OCI-LY3 (cell line): ENCODE measurements at regions not wholly inside any gene's neighbourhood (a gene's known extent, or its start where the extent isn't known, plus 50 kb on each side); places are given as distances from the start of the nearest gene placed in this dataset.

Source experiments
- H2AFZ ChIP-seq: fragments of 200-600, 300-600 bp; shearing (Covaris generic); 2 replicates; pipeline ENCODE4 v1.6.0; 2014; ENCODE audit warnings: antibody characterized with exemption, low read depth, low read length
- H3K27ac ChIP-seq: fragments of 200-600, 300-600 bp; sonication (generic); 2 replicates; pipeline ENCODE4 v1.5.1; 2014; ENCODE audit warnings: mild to moderate bottlenecking, low read length, moderate library complexity, mixed read lengths
- H3K27me3 ChIP-seq: fragments of 200-600, 300-600 bp; sonication (generic); 2 replicates; pipeline ENCODE4 v1.6.1; 2014; ENCODE audit warnings: low read depth, low read length, mixed read lengths
- H3K36me3 ChIP-seq: fragments of 200-600, 300-600 bp; sonication (generic); replicated peaks from 2 replicates; pipeline ENCODE3; 2014; ENCODE audit warnings: low read depth, low read length, mixed read lengths
- H3K4me1 ChIP-seq: fragments of 300-600, 200-600 bp; sonication (generic); 2 replicates; pipeline ENCODE4 v1.6.1; 2014; ENCODE audit warnings: low read length, mixed read lengths
- H3K4me2 ChIP-seq: fragments of 200-600, 300-600 bp; sonication (generic); 2 replicates; pipeline ENCODE4 v1.6.1; 2014; ENCODE audit warnings: low read length, mixed read lengths
- H3K4me3 ChIP-seq: fragments of 300-600, 200-600 bp; sonication (generic); 2 replicates; pipeline ENCODE4 v1.5.1; 2014; ENCODE audit warnings: antibody characterized with exemption, mild to moderate bottlenecking, low read length, moderate library complexity
- H3K79me2 ChIP-seq: fragments of 300-600, 200-600 bp; shearing (Covaris generic); 2 replicates; pipeline ENCODE4 v1.6.1; 2014; ENCODE audit warnings: mild to moderate bottlenecking, low read length, mixed read lengths
- H3K9ac ChIP-seq: fragments of 300-600, 200-600 bp; shearing (Covaris generic); 2 replicates; pipeline ENCODE4 v1.6.0; 2014; ENCODE audit warnings: mild to moderate bottlenecking, low read length, moderate library complexity
- H3K9me3 ChIP-seq: fragments of 200-600, 300-600 bp; shearing (Covaris generic); 2 replicates; pipeline ENCODE4 v1.6.1; 2014; ENCODE audit warnings: low read length, mixed read lengths; ENCODE audit not compliant: insufficient read depth
- H4K20me1 ChIP-seq: fragments of 200-600, 300-600 bp; sonication (generic); 2 replicates; pipeline ENCODE4 v1.6.1; 2016; ENCODE audit warnings: low read length, mixed read lengths; ENCODE audit not compliant: insufficient read depth
- EZH2phosphoT487 ChIP-seq: fragments of 200-600 bp; shearing (Covaris generic); IDR thresholded peaks from 2 replicates; pipeline ENCODE4 v1.6.1; 2018; ENCODE audit warnings: antibody characterized with exemption, mixed run types, low read depth
- TF ChIP-seq, protein P1 (sequence below): fragments of 200-600, 300-600 bp; sonication (generic); IDR thresholded peaks from 2 replicates; pipeline ENCODE4 v1.5.1; 2014; ENCODE audit warnings: antibody characterized with exemption, low read length, low read depth

DNA sequence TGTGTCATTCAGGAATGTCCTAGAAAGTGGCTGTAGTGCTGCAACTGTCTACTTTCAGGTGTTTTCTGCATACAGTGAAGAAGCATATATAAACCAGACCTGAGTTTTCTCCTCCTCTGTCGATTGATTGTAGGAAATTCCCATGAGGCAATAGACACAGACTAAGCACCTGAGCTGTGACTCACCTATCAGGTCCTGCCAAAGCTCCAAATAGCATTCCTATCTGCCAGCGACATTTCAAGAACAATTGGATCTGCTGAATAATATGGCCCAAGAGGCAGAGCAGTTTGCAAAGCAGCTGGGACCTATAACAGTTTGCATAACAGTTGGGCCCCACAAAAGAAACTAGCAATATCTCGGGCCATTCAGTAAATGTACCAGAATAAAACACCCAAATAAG, 360.4 kb downstream of the HAO1 start:
- H3K27ac ChIP-seq: no peak overlapping the region
- no peaks in the 10 kb centered on the region for H3K36me3 ChIP-seq
- no peaks in the 10 kb centered on the region for H3K9me3 ChIP-seq
- no peaks in the 10 kb centered on the region for H3K27me3 ChIP-seq
- no peak overlapping the region for H2AFZ ChIP-seq
- no peaks in the 10 kb centered on the region for H3K4me1 ChIP-seq
- H3K4me2 ChIP-seq: no peak overlapping the region
- H3K4me3 ChIP-seq: no peak overlapping the region
- H3K79me2 ChIP-seq: no peaks in the 10 kb centered on the region
- TF ChIP-seq, protein P1, sequence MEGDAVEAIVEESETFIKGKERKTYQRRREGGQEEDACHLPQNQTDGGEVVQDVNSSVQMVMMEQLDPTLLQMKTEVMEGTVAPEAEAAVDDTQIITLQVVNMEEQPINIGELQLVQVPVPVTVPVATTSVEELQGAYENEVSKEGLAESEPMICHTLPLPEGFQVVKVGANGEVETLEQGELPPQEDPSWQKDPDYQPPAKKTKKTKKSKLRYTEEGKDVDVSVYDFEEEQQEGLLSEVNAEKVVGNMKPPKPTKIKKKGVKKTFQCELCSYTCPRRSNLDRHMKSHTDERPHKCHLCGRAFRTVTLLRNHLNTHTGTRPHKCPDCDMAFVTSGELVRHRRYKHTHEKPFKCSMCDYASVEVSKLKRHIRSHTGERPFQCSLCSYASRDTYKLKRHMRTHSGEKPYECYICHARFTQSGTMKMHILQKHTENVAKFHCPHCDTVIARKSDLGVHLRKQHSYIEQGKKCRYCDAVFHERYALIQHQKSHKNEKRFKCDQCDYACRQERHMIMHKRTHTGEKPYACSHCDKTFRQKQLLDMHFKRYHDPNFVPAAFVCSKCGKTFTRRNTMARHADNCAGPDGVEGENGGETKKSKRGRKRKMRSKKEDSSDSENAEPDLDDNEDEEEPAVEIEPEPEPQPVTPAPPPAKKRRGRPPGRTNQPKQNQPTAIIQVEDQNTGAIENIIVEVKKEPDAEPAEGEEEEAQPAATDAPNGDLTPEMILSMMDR: no peak
- no peak for TF ChIP-seq EZH2phosphoT487
- H3K9ac ChIP-seq: no peak overlapping the region
- no peaks in the 10 kb centered on the region for H4K20me1 ChIP-seq

DNA sequence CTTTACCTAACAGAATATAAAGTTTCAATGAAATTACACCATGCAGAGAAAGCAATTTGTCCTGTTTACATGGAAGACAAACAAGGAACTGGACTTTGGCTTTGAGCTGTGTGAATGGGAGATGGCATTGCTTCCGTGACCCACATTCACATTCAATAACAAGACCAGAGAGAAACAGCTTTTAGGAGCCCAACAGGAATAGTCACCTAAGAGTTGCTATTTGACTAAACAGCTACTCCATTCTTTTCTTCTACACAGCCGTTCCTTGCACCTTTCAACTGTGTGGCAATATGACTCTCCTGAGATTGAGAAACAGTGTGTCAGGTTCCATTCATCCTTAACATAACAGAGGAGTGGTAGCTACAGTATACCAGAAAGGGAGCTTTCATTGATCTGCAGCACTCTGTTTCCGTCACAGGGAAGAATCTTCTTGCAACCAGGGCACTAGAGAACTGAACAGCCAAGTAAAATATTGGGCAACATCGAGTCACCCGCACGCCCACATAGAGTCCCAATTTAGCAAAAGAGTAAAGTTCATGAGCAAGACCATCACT, 355.1 kb downstream of the HAO1 start:
- Histone ChIP-seq H3K4me2 (no peak overlapping the region), H3K79me2 (no peaks in the 10 kb centered on the region), H3K36me3 (no peaks in the 10 kb centered on the region), H3K9ac (no peak overlapping the region), H3K4me1 (no peaks in the 10 kb centered on the region), H3K9me3 (no peaks in the 10 kb centered on the region), H3K27me3 (no peaks in the 10 kb centered on the region), H3K27ac (no peak overlapping the region), H4K20me1 (no peaks in the 10 kb centered on the region), H3K4me3 (no peak overlapping the region), H2AFZ (no peak overlapping the region)
- no peak for TF ChIP-seq EZH2phosphoT487
- TF ChIP-seq, protein P1: no peak

DNA sequence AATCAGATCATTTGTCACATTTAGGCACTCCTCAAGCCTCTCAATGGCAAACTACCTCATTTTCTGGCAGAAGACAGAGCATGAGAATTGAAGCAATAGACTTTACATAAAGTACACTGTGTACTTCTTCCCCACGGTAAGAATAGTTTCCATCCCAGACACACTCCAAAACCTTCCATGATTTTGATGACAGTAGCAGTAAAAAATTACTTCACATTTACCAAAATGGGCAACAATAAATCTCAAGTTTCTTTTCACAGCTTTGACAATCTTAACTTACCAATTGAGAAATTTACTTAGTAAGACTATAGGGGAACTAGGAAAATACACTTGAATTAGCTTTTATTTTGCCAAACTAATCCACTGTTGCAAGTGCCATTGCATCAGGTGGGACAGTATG, 353.8 kb downstream of the HAO1 start:
- TF ChIP-seq, protein P1: no peak
- TF ChIP-seq EZH2phosphoT487: no peak

DNA sequence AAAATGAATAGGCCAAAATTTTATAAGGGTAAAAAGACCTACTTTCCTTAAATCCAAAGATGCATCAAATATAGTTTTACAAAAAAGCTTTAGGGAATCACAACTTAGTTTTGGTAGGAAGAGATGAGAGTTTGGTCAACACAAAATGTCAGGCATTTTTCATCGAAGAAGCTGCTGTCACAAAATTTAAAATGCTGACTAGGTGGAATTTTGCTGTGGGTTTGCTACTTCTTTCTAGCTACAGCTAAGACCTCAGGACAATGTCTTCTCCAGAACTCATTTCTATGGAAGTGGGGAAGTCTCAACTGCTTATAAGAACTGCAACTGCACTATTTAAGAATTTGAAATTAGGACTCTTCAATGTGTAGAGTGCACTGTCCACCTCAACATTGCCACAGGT, 351.1 kb downstream of the HAO1 start:
- Histone ChIP-seq H3K4me1 (no peaks in the 10 kb centered on the region), H3K36me3 (no peaks in the 10 kb centered on the region), H3K4me3 (no peak overlapping the region), H3K79me2 (no peaks in the 10 kb centered on the region), H3K27me3 (no peaks in the 10 kb centered on the region), H4K20me1 (no peaks in the 10 kb centered on the region), H3K9ac (no peak overlapping the region), H3K27ac (no peak overlapping the region), H3K9me3 (no peaks in the 10 kb centered on the region), H3K4me2 (no peak overlapping the region), H2AFZ (no peak overlapping the region)
- TF ChIP-seq, protein P1: no peak
- no peak for TF ChIP-seq EZH2phosphoT487

More for the DNA sequence above, 353.8 kb downstream of the HAO1 start:
- Histone ChIP-seq H3K4me3 (no peak overlapping the region), H3K79me2 (no peaks in the 10 kb centered on the region), H3K27me3 (no peaks in the 10 kb centered on the region), H2AFZ (no peak overlapping the region), H3K27ac (no peak overlapping the region), H3K4me2 (no peak overlapping the region), H3K9me3 (no peaks in the 10 kb centered on the region), H3K36me3 (no peaks in the 10 kb centered on the region), H4K20me1 (no peaks in the 10 kb centered on the region), H3K4me1 (no peaks in the 10 kb centered on the region), H3K9ac (no peak overlapping the region)
